Activated CD4-positive, alpha-beta memory T cell treated with anti-CD3 and anti-CD28 coated beads, Interleukin-2, amount 10 ng/mL, durations not matched to agents 7 days and 5 days (primary cell): ENCODE measurements at regions not wholly inside any gene's neighbourhood (a gene's known extent, or its start where the extent isn't known, plus 50 kb on each side); places are given as distances from the start of the nearest gene placed in this dataset.

Source experiments
- CTCF ChIA-PET: fragments of 350-600 bp; sonication (Branson Sonifier 250); formaldehyde crosslinking; loops from one replicate; lab custom pipeline; 2021; ENCODE audit warnings: antibody characterized with exemption, inconsistent platforms; lab: Charles Lee
- POLR2A ChIA-PET: fragments of 350-600 bp; sonication (Branson Sonifier 250); formaldehyde crosslinking; loops from one replicate; lab custom pipeline; 2021; ENCODE audit warnings: antibody characterized with exemption; lab: Charles Lee
- DNase-seq: peaks from one replicate; pipeline ENCODE4 v3.0.0-alpha.2; 2020
- H3K27ac Mint-ChIP-seq: one replicate; pipeline ENCODE4 v1.8.0; 2021; ENCODE audit warnings: mild to moderate bottlenecking, mixed read lengths
- H3K27me3 Mint-ChIP-seq: one replicate; pipeline ENCODE4 v1.8.0; 2021; ENCODE audit warnings: mixed read lengths
- H3K36me3 Mint-ChIP-seq: one replicate; pipeline ENCODE4 v1.8.0; 2021; ENCODE audit warnings: low read depth, mixed read lengths
- H3K4me1 Mint-ChIP-seq: one replicate; pipeline ENCODE4 v1.8.0; 2021; ENCODE audit warnings: mixed read lengths
- H3K4me3 Mint-ChIP-seq: one replicate; pipeline ENCODE4 v1.8.0; 2021; ENCODE audit warnings: mild to moderate bottlenecking, mixed read lengths
- H3K9me3 Mint-ChIP-seq: one replicate; pipeline ENCODE4 v1.8.0; 2021; ENCODE audit warnings: mixed read lengths

DNA sequence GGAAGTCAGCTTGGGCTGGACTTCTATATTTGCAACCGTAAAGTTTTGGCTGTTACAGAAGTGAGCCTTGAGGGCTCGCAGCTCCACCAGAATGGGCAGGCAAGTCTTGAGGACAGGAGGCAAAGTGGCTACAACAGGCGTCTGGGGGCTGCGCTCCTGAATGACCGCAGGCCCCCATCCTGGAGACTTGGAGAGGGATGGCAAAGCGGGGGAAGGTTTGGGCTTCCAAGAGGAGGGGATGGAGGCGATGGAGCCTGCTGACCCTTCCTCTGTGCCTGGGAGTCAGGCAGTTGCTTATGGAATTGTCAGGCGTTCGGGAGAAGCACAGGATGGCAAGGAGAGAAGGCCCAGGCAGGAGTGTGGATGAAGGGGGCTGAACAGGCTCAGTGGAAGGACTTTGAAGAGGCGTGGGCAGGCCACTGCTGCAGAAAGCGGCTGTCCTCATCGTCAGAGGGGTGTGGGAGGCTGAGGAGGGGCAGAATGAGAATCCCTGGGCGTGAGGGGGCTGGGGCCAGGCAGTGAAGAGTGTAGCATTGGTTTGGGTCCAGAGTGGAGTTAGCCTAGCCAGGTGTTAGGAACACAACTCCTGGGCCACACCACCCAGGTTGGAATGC is 72.3 kb downstream of the INHBB start:
- H3K36me3 Mint-ChIP-seq: no peaks in the 10 kb centered on the region
- peaks cover 9% of the 10 kb centered on the region for H3K27me3 Mint-ChIP-seq
- POLR2A ChIA-PET: no interaction called here
- CTCF ChIA-PET: no interaction called here
- no peak overlapping the region for H3K4me3 Mint-ChIP-seq
- no peak overlapping the region for H3K27ac Mint-ChIP-seq
- H3K9me3 Mint-ChIP-seq: no peaks in the 10 kb centered on the region
- DNase-seq: no peak
- no peaks in the 10 kb centered on the region for H3K4me1 Mint-ChIP-seq

DNA sequence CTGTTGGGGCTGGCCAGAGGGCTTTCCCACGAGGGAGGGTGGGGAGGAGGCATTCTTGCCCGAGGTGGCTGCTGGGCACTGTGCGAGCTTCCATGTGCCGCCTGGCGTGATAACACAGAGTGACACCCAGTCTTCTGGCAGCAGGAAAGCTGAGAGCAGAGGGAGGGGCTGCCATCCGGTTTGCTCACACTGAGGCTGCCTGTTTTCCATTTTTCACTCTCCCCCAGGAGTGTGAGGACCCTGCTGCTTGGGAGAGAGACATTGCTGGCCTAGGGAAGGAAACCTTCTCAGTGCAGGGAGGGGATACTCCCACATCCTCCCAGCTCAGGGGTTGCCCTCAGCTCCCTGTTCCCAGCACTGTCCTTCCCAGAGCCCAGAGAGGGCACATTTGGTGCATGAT is 73.1 kb downstream of the INHBB start:
- H3K4me3 Mint-ChIP-seq: no peak overlapping the region
- DNase-seq: peak; percentile 9
- H3K4me1 Mint-ChIP-seq: no peaks in the 10 kb centered on the region
- no peaks in the 10 kb centered on the region for H3K36me3 Mint-ChIP-seq
- peaks cover 16% of the 10 kb centered on the region for H3K27me3 Mint-ChIP-seq
- H3K9me3 Mint-ChIP-seq: no peaks in the 10 kb centered on the region
- ChIA-PET POLR2A (no interaction called here), CTCF (no interaction called here)
- H3K27ac Mint-ChIP-seq: no peak overlapping the region

DNA sequence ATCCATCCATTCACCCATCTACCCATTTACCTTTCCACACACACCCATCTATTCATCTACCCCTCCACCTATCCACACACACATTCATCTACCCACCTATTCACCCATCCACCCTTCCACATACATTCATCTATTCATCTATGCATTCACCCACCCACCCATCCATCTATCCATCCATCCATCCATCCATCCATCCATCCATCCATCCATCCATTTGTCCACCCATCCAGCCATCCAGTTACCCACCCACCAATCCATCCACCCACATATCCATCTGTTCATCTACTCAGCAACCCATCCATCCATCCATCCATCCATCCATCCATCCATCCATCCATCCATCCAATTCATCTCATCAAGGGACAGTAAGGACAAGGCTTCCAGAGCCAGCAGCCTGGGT is 74.0 kb downstream of the INHBB start:
- no peak for DNase-seq
- H3K9me3 Mint-ChIP-seq: no peaks in the 10 kb centered on the region
- CTCF ChIA-PET: no interaction called here
- no peak overlapping the region for H3K27ac Mint-ChIP-seq
- peaks cover 16% of the 10 kb centered on the region for H3K27me3 Mint-ChIP-seq
- H3K4me3 Mint-ChIP-seq: no peak overlapping the region
- POLR2A ChIA-PET: no interaction called here
- H3K36me3 Mint-ChIP-seq: no peaks in the 10 kb centered on the region
- H3K4me1 Mint-ChIP-seq: no peaks in the 10 kb centered on the region

DNA sequence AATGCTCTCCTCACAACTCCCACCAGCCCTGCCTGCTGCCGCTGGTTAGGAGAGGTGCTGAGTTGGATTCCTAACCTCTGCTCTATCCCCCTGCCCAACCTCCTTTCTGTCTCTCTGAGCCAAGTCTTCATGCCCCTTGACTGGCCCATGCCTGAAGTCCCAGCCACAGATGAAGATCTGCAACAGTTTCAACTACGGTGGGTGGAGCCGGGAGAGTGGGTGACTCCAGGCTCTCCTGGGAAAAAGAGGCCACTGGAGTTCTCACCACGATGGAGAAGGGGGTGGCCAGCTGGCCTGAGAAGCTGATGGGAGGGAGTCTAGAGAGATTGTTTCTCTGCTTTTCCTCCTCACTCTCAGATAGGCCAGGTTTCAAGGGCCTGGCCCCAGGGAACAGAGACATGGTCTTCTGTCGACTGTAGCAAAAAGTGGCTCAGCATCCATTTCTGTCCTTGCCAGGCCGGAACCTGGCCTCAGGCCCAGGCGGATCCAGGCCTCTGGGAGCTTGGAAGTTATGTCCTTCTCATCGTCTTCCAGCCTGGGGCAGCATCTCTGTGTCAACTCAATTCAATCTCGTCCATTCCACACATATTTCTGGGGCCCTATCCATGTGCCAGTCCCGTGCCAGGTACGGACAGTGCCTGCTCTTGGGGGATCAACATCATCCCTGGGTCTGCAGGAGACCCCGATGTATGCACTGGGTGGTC is 75.3 kb downstream of the INHBB start:
- DNase-seq: peak; percentile 3
- Mint-ChIP-seq H3K27me3 (peaks cover 18% of the 10 kb centered on the region), H3K27ac (no peak overlapping the region), H3K4me1 (no peaks in the 10 kb centered on the region), H3K4me3 (no peak overlapping the region), H3K9me3 (no peaks in the 10 kb centered on the region), H3K36me3 (no peaks in the 10 kb centered on the region)
- ChIA-PET CTCF (no interaction called here), POLR2A (no interaction called here)

DNA sequence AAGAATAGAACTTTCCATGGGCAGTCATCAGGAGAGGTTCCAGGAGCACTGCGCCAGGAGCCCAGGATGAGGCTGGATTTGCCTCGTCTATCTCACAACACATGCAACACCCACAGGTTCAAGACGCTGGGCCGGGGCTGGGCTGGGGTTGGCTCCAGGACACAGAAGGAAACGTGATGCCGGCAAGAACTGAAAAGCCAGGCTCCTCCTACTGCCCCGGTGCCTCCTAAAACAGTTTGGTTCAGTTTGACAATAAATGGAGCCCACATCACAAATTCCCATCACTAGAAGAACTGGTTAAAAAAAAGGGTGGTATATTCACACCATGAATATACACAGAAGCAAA is 75.9 kb downstream of the INHBB start:
- Mint-ChIP-seq H3K36me3 (no peaks in the 10 kb centered on the region), H3K4me1 (no peaks in the 10 kb centered on the region), H3K4me3 (no peak overlapping the region), H3K27me3 (peaks cover 23% of the 10 kb centered on the region), H3K9me3 (no peaks in the 10 kb centered on the region), H3K27ac (no peak overlapping the region)
- ChIA-PET POLR2A (no interaction called here), CTCF (no interaction called here)
- DNase-seq: peak; percentile 9

DNA sequence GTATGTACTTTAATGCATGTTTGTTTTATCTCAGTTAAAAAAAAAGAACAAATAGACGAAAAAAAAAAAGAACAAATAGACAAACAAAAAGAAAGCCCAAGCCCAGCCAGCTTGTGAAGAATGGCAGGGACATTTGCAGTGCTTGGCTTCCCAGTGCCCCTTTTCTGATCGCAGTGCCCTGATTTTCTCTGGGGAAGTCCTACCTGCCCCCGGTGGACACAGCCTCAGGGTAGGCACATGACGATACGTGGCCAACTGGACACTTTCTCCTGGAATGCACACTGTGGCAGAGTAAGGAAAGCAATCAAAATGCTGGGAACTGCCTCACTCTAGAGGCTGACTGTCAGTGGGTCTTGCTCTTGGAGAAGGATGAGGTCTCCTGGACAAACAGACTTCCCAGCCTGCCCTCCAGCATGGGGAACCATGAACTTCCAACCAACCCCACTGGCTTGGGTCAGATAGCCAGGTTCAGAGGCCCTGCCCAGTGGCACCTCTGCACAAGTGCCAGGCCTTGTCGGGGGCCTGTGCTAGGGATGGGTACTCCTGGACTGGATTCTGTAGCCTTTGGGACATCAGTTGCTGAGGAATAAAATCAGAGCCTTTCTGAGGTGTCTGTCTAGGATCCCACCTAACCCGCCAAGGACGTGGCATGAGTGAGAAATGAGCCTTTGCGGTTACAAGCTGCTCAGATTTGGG is 76.7 kb downstream of the INHBB start:
- no peaks in the 10 kb centered on the region for H3K4me1 Mint-ChIP-seq

DNA sequence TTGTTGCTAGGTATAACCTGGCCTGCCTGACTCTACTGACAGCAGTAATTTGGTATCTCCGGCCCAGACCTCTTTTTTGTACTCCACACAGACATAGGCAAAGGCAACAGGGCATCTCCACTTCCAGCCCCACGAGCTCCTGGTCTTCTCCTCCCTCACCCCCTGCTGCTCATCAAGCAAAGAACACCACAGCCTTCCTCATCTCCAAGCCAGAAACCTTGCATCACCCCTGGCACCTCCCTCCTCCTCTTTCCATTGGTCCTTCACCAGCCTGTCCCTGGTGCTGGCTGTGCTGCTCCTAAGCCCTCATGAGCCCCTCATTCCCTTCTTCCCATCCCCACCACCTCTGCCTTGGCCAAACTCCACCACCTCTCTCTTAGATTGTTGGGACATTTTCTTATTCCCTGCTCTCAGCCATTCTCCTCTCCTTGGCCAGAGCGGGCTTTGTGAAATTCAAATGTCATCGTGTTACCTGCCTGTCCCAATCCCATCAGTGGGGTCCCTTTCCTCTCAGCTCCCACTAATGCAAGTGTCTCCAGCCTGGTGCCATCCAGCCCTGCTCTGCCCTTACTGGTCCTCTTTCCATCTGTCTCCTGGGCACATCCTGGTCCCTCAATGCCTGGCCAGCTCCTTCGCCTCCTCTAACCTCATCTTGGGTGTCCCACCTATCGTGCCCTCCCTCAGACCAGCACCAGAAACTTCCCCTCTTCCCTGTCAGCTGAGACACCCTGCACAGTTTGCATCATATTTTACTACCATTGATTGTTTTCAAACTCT is 77.4 kb downstream of the INHBB start:
- H3K9me3 Mint-ChIP-seq: no peaks in the 10 kb centered on the region
- peaks cover 25% of the 10 kb centered on the region for H3K27me3 Mint-ChIP-seq
- H3K27ac Mint-ChIP-seq: no peak overlapping the region
- CTCF ChIA-PET: no interaction called here
- POLR2A ChIA-PET: no interaction called here
- peak; percentile 13 for DNase-seq
- no peaks in the 10 kb centered on the region for H3K36me3 Mint-ChIP-seq
- H3K4me3 Mint-ChIP-seq: no peak overlapping the region
- no peaks in the 10 kb centered on the region for H3K4me1 Mint-ChIP-seq

More for the DNA sequence above, 76.7 kb downstream of the INHBB start:
- peak; percentile 7 for DNase-seq
- H3K27me3 Mint-ChIP-seq: peaks cover 25% of the 10 kb centered on the region
- H3K9me3 Mint-ChIP-seq: no peaks in the 10 kb centered on the region
- ChIA-PET CTCF (no interaction called here), POLR2A (no interaction called here)
- no peaks in the 10 kb centered on the region for H3K36me3 Mint-ChIP-seq
- no peak overlapping the region for H3K27ac Mint-ChIP-seq
- no peak overlapping the region for H3K4me3 Mint-ChIP-seq

DNA sequence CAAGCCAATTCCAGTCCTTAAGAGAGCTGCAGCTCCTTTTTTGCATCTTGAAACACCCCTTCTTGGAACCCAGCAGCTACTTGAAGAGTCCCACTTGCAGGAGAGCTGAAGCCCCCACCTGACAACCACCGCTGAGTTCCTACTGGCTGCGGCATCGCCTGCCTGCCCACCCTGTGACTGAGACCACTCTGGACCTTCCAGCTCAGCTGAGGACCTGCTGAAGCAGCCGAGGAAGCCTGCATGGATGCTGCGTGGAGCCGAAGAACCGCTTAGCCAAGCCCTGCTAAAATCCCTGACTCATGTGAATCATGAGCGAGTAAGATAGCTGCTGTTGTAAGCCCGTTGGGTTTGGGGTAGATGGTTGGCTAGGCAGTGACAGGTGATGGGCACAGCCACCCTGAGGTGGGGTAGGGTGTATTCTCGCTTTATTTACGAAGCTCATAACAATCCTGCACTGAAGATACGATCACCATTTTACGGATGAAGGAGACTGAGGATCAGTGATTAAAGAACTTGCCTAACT is 78.4 kb downstream of the INHBB start:
- Mint-ChIP-seq H3K27ac (no peak overlapping the region), H3K9me3 (no peaks in the 10 kb centered on the region), H3K36me3 (no peaks in the 10 kb centered on the region), H3K27me3 (peaks cover 29% of the 10 kb centered on the region), H3K4me3 (no peak overlapping the region), H3K4me1 (no peaks in the 10 kb centered on the region)
- CTCF ChIA-PET: no interaction called here
- POLR2A ChIA-PET: no interaction called here
- DNase-seq: peak; percentile 9

DNA sequence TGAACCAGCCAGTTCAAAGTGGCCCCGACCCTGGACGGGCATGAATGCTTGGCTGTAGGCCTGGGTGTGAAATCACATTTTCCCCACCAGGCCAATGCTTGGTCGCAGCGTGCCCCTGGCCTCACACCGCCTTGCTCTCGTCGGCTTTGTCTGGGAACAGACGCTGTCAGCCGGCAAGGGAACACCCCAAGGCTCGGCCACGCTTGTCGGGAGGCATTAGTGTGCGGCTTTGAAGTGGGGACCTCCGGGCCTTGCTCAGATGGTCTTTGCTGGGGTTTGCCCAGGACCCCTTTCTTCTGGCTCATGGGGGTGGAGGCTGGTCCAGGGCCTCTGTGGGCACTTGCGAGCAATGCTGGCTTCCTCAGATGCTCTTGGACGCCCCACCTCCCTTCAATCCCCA is 79.1 kb downstream of the INHBB start:
- Mint-ChIP-seq H3K4me1 (no peaks in the 10 kb centered on the region), H3K9me3 (no peaks in the 10 kb centered on the region), H3K4me3 (no peak overlapping the region), H3K27me3 (peaks cover 33% of the 10 kb centered on the region), H3K27ac (no peak overlapping the region), H3K36me3 (no peaks in the 10 kb centered on the region)
- DNase-seq: peak; percentile 7
- CTCF ChIA-PET: no interaction called here
- POLR2A ChIA-PET: no interaction called here

DNA sequence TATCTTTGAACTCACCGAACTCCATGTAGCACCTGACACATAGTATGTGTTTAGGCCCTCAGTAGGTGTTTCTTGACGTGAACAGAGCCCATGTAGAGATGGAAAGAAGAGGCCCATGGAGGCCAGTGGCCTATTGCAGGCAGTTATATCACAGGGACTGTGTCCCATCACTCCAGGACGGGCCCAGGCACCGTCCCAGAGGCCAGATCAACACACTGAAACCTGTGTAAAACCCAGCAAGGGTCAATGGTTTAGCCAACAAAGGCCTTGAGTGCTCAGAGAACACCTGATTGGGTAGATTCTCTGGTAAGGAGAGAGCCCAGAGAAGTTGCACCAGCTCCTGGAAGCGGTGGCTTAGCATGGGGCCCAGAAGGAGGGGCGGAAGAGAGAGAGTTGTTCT is 82.8 kb downstream of the INHBB start:
- POLR2A ChIA-PET: no interaction called here

DNA sequence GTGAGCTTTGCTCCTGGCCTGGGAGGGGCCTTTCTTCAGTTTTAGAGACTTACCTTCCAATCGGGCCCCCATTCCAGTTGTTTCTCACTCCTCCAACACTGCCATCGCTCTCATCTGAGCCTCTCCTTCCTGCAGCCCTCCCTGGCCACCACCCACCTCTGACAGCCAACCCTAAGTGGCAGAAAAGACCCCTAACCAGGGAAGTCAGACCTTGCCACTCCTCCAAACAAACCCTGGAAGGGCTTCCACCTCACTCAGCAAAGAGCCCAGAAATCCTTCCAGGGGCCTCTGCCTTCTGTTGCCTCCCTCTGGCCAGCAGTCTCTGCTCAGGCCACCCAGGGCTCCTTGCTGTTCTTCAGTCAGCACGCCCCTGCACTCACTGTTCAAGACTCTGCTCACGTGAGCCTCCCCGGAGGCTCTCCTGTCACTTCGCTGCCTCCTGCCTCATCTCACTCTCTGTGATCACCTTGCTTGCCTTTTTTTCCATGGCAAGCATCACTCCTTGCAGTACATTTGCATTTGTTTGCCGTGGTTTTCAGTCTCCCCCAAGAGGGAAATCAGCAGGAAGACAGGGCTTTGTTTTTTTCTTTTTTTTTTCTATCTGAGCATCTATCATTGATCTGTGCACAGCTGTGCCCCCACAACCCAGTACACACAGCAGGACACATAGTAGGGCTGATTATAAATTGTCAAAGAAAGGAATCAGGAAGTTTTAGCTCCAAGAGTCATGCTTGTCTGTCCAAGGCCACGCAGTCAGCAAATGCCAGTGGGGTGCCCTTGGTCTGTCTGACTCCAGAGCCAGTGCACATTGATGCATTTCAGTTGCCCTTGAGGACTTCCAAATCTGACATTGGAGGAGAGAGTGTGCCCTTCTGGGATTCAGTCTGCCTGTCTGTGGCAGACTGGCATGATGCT is 83.9 kb downstream of the INHBB start:
- H3K9me3 Mint-ChIP-seq: no peaks in the 10 kb centered on the region
- peak; percentile 4 for DNase-seq
- H3K27ac Mint-ChIP-seq: no peak overlapping the region
- no peak overlapping the region for H3K4me3 Mint-ChIP-seq
- ChIA-PET POLR2A (no interaction called here), CTCF (no interaction called here)
- H3K36me3 Mint-ChIP-seq: no peaks in the 10 kb centered on the region
- peaks cover 18% of the 10 kb centered on the region for H3K27me3 Mint-ChIP-seq
- H3K4me1 Mint-ChIP-seq: no peaks in the 10 kb centered on the region

More for the DNA sequence above, 82.8 kb downstream of the INHBB start:
- CTCF ChIA-PET: no interaction called here
- Mint-ChIP-seq H3K27ac (no peak overlapping the region), H3K36me3 (no peaks in the 10 kb centered on the region), H3K9me3 (no peaks in the 10 kb centered on the region), H3K4me3 (no peak overlapping the region), H3K27me3 (peaks cover 22% of the 10 kb centered on the region), H3K4me1 (no peaks in the 10 kb centered on the region)
- DNase-seq: no peak

DNA sequence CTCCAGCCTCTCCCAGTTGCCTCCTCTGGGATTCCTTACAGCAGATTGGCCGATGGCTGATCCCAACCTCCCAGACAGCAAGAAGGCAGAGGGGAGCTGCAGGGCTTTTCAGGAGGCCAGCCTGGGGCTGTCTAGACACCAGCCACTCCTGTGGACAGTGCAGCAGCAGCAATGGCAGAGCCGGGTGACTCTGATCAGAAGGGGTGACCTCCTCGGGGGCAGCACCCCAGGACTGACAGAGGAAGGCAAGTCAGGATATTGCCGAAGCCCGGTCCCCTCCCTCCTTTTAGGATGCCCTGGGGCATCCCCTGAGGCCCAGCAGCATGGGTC is 84.5 kb downstream of the INHBB start:
- H3K36me3 Mint-ChIP-seq: no peaks in the 10 kb centered on the region
- no peak overlapping the region for H3K4me3 Mint-ChIP-seq
- no peaks in the 10 kb centered on the region for H3K4me1 Mint-ChIP-seq
- no peak overlapping the region for H3K27ac Mint-ChIP-seq
- ChIA-PET POLR2A (no interaction called here), CTCF (no interaction called here)
- peaks cover 18% of the 10 kb centered on the region for H3K27me3 Mint-ChIP-seq
- H3K9me3 Mint-ChIP-seq: no peaks in the 10 kb centered on the region
- no peak for DNase-seq
